IPS DF 6.9 (cell line): ENCODE measurements at regions not wholly inside any gene's neighbourhood (a gene's known extent, or its start where the extent isn't known, plus 50 kb on each side); places are given as distances from the start of the nearest gene placed in this dataset.

Experiments used
- DNase-seq: peaks from one replicate; pipeline ENCODE4 v3.0.0-alpha.2; 2013; ENCODE audit warnings: low read depth, low spot score
- H3K27ac ChIP-seq: one replicate; pipeline ENCODE4 v1.5.1; 2013; ENCODE audit warnings: low read length, control low read depth
- H3K27me3 ChIP-seq: 2 replicates; pipeline ENCODE4 v1.6.1; 2013; ENCODE audit warnings: mild to moderate bottlenecking, low read length; ENCODE audit not compliant: control insufficient read depth, insufficient read depth
- H3K36me3 ChIP-seq: 2 replicates; pipeline ENCODE4 v1.6.1; 2013; ENCODE audit warnings: low read length; ENCODE audit not compliant: control insufficient read depth, insufficient read depth
- H3K4me1 ChIP-seq: 2 replicates; pipeline ENCODE4 v1.6.1; 2013; ENCODE audit warnings: low read length; ENCODE audit not compliant: control insufficient read depth, insufficient read depth
- H3K4me3 ChIP-seq: 2 replicates; pipeline ENCODE4 v1.5.1; 2013; ENCODE audit warnings: mild to moderate bottlenecking, low read length
- H3K9me3 ChIP-seq: 2 replicates; pipeline ENCODE4 v1.6.1; 2013; ENCODE audit warnings: low read length, inconsistent platforms; ENCODE audit not compliant: control insufficient read depth, insufficient read depth
- WGBS: extraction: QIAGEN DNeasy Blood & Tissue Kit; methylation state at CpG from one replicate; pipeline ENCODE4 v1.1.7; 2013; ENCODE audit warnings: mixed read lengths, missing lambda C conversion rate; ENCODE audit not compliant: insufficient read length, insufficient coverage; 5-methylcytosine and 5-hydroxymethylcytosine counted together

GRCh38 chr11:122494221-122494620 lies 161.3 kb upstream of the UBASH3B start:
- no peak overlapping the region for H3K27ac ChIP-seq
- no peaks in the 10 kb centered on the region for H3K9me3 ChIP-seq
- no peaks in the 10 kb centered on the region for H3K27me3 ChIP-seq
- H3K4me1 ChIP-seq, result no peaks in the 10 kb centered on the region
- no peaks in the 10 kb centered on the region for H3K36me3 ChIP-seq
- WGBS, result no CpG with 5 or more reads among the region's 2 CpGs
- DNase-seq, result no peak
- H3K4me3 ChIP-seq, result no peak overlapping the region

DNA sequence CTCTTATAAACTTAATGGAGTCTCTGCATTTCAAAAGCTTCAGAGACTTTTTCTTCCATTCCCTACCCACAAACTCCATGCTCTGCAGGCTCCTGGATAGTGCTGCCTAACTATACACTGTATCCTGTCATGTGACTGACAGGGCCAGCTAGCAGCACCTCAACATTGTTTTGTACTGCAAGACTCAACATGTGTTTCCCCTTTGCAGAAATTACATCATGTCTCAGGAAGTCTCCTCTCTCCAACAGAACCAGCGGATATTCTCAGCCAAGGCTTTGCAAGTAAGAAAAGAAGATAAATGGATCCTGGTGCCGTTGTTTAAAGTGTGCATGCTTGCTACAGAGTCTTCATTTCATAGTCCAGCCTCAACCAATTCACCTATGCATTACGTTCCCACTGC lies 164.0 kb upstream of the UBASH3B start:
- DNase-seq, result no peak
- no peak overlapping the region for H3K27ac ChIP-seq
- no CpG with 5 or more reads among the region's 3 CpGs for WGBS
- no peaks in the 10 kb centered on the region for H3K36me3 ChIP-seq
- H3K9me3 ChIP-seq, result no peaks in the 10 kb centered on the region
- H3K4me3 ChIP-seq, result no peak overlapping the region
- H3K4me1 ChIP-seq, result peaks cover 1% of the 10 kb centered on the region; the same call in 1 of the 2 replicates
- no peaks in the 10 kb centered on the region for H3K27me3 ChIP-seq

DNA sequence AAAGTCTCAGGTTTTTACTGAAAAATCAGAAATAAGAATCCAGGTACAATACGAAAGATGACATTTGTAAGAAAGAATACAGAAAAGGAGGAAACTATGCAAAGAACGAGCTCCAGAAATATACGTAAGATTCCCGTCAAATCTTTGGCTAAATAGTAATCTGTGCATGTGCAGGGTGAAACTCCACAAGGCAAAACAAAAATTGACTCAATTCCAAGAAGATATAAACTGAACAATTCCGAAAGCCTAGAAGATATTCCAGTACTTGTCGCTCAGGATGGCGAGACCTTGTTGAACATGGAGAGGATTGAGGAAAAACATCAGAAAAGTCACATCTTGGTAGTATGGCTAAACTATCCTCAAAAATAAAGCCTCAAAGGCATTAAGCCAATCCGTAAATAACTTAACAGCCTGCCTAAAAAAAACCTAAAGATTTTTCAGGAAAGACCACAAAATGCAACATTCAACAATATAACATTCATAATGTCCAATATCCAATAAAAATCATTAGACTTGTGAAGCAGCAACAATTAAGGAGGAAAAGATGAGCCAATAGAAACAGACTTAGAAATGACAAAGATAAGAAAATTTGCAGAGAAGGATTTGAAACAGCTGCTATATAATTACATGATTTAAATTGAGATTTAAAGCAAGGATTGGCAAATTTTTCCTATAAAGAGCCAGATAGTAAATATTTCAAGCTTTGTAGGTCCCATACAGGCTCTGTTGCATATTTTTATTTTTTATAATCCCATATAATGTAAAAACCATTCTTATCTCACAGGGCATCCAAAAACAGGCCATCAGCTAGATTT lies 166.4 kb upstream of the UBASH3B start:
- H3K9me3 ChIP-seq, result no peaks in the 10 kb centered on the region
- H3K4me3 ChIP-seq, result no peak overlapping the region
- no peaks in the 10 kb centered on the region for H3K36me3 ChIP-seq
- H3K27me3 ChIP-seq, result no peaks in the 10 kb centered on the region
- DNase-seq, result no peak
- WGBS, result no CpG with 5 or more reads among the region's 8 CpGs
- no peak overlapping the region for H3K27ac ChIP-seq
- H3K4me1 ChIP-seq, result peaks cover 1% of the 10 kb centered on the region; the same call in 1 of the 2 replicates

- Histone ChIP-seq H3K36me3 (no peaks in the 10 kb centered on the region), H3K9me3 (no peaks in the 10 kb centered on the region), H3K27ac (no peak overlapping the region), H3K27me3 (no peaks in the 10 kb centered on the region), H3K4me1 (peaks cover 1% of the 10 kb centered on the region; the same call in 1 of the 2 replicates), H3K4me3 (no peak overlapping the region)
- no peak for DNase-seq
- no CpG with 5 or more reads among the region's 3 CpGs for WGBS
Measured at GRCh38 chr11:122487669-122488068, 167.9 kb upstream of the UBASH3B start.

- no peaks in the 10 kb centered on the region for H3K9me3 ChIP-seq
- no peaks in the 10 kb centered on the region for H3K27me3 ChIP-seq
- no peak overlapping the region for H3K27ac ChIP-seq
- peak; percentile 37 for DNase-seq
- no peaks in the 10 kb centered on the region for H3K36me3 ChIP-seq
- peaks cover 1% of the 10 kb centered on the region; the same call in 1 of the 2 replicates for H3K4me1 ChIP-seq
- no CpG with 5 or more reads among the region's 5 CpGs for WGBS
- no peak overlapping the region for H3K4me3 ChIP-seq
Measured at GRCh38 chr11:122486793-122487495, 168.6 kb upstream of the UBASH3B start.

- no peaks in the 10 kb centered on the region for H3K9me3 ChIP-seq
- no CpG with 5 or more reads among the region's 2 CpGs for WGBS
- H3K27me3 ChIP-seq, result no peaks in the 10 kb centered on the region
- DNase-seq, result no peak
- no peak overlapping the region for H3K4me3 ChIP-seq
- no peaks in the 10 kb centered on the region for H3K36me3 ChIP-seq
- H3K4me1 ChIP-seq, result no peaks in the 10 kb centered on the region
- H3K27ac ChIP-seq, result no peak overlapping the region
Measured at GRCh38 chr11:122478986-122479385, 176.5 kb upstream of the UBASH3B start.

DNA sequence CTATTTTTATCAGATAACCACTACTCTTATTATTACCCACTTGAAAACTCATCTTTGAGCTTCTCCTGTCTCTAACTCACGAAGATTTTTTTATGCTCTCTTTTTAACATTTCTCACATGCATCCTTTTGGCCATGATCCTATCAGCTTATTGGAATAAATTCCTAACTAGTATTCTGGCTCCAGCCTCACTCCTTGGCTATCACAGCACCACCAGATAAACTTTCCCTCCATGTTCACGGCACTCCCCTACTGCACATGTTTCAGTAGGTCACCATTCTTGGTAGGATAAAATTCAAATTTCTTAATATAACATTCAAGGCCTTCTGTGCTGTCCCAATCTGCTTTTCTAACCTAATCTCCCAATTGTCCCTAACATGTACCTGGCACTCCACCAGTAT lies 186.6 kb upstream of the UBASH3B start:
- no peaks in the 10 kb centered on the region for H3K36me3 ChIP-seq
- no CpG with 5 or more reads among the region's 2 CpGs for WGBS
- no peaks in the 10 kb centered on the region for H3K9me3 ChIP-seq
- no peak overlapping the region for H3K27ac ChIP-seq
- no peak for DNase-seq
- no peaks in the 10 kb centered on the region for H3K4me1 ChIP-seq
- H3K4me3 ChIP-seq, result no peak overlapping the region
- H3K27me3 ChIP-seq, result no peaks in the 10 kb centered on the region

DNA sequence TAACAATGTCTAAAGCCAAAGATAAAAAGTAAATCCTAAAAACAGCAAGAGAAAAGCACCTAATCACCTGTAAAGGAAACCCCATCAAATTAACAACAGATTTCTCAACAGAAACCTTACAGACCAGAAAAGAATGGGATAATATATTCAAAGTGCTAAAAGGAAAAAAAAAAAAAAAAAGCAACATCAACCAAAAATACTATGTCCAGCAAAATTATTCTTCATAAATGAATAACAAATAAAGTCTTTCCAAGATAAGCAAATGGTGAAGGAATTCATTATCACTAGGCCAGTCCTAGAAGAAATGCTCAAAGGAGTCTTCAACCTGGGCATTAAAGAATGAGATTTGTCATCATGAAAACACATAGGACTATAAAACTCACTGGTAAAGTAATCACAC lies 192.0 kb upstream of the UBASH3B start:
- H3K27ac ChIP-seq, result no peak overlapping the region
- H3K36me3 ChIP-seq, result no peaks in the 10 kb centered on the region
- H3K27me3 ChIP-seq, result no peaks in the 10 kb centered on the region
- DNase-seq, result no peak
- H3K9me3 ChIP-seq, result no peaks in the 10 kb centered on the region
- no peak overlapping the region for H3K4me3 ChIP-seq
- no peaks in the 10 kb centered on the region for H3K4me1 ChIP-seq

GRCh38 chr11:122459064-122459463 lies 196.5 kb upstream of the UBASH3B start:
- Histone ChIP-seq H3K27me3 (no peaks in the 10 kb centered on the region), H3K4me3 (no peak overlapping the region), H3K9me3 (no peaks in the 10 kb centered on the region), H3K36me3 (no peaks in the 10 kb centered on the region), H3K27ac (no peak overlapping the region), H3K4me1 (no peaks in the 10 kb centered on the region)
- no peak for DNase-seq
- 50% methylated on average over 1 of the region's 3 CpGs for WGBS

DNA sequence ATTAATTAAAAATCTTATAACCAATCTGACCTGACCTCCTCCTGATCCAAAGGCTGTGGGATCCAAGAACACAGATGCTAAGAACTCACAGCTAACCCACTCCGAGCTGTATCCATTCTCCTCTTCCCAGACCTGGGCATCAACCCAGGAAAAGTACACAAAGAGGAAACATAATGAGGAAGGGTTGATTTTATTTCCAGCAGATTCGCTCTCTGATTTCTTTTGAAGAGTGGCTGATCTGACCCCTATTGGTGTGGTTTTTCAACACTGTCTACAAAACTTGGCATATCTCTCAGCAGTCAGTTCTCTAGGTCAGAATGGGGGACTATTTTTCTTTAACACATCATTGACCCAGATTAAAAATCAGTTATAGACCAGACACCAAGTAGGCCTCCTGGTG lies 201.9 kb upstream of the UBASH3B start:
- H3K36me3 ChIP-seq, result no peaks in the 10 kb centered on the region
- no peaks in the 10 kb centered on the region for H3K4me1 ChIP-seq
- H3K4me3 ChIP-seq, result no peak overlapping the region
- H3K27ac ChIP-seq, result no peak overlapping the region
- DNase-seq, result no peak
- no peaks in the 10 kb centered on the region for H3K27me3 ChIP-seq
- WGBS, result no CpG with 5 or more reads among the region's 2 CpGs
- H3K9me3 ChIP-seq, result no peaks in the 10 kb centered on the region
